HepG2 (cell line): ENCODE measurements at regions not wholly inside any gene's neighbourhood (a gene's known extent, or its start where the extent isn't known, plus 50 kb on each side); places are given as distances from the start of the nearest gene placed in this dataset.

ENCODE experiments used
- ATAC-seq: fragments of 200-7000 bp; cut with Tn5 transposase; 3 replicates; pipeline ENCODE4 v1.9.1; 2020; ENCODE audit warnings: mild to moderate bottlenecking, moderate library complexity
- BruUV-seq: library from RNA; stranded (reverse); fragments of 400-500 nt; replicated peaks from 2 replicates; lab custom pipeline; 2021; lab: Mats Ljungman, UMichigan
- CTCF ChIA-PET: fragments of 300-600 bp; formaldehyde crosslinking; extraction: SDS; loops from one replicate; lab custom pipeline; 2021; ENCODE audit warnings: low total read pairs, inconsistent platforms, low intra/inter-chr PET ratio; lab: Yijun Ruan, JAX
- POLR2A ChIA-PET: fragments of 350-600 bp; sonication (Branson Sonifier 250); formaldehyde crosslinking; loops from one replicate; lab custom pipeline; 2020; ENCODE audit warnings: antibody characterized with exemption, inconsistent platforms; lab: Yijun Ruan, JAX
- DNase-seq: peaks from one replicate; pipeline ENCODE4 v3.0.0-alpha.2; 2015; ENCODE audit warnings: low spot score
- FAIRE-seq: peaks from 3 replicates; lab custom pipeline; 2011; peaks lifted over from hg19 to GRCh38; lab: Jason Lieb, UNC
- H2AFZ ChIP-seq: one replicate; pipeline ENCODE4 v1.6.1; 2011; ENCODE audit warnings: low read length, inconsistent platforms
- H3K27ac ChIP-seq: fragments of 300-600 bp; 3 replicates; pipeline ENCODE4 v1.8.0; 2011; ENCODE audit warnings: mixed run types, mild to moderate bottlenecking, mixed read lengths, low read length, inconsistent platforms; ENCODE audit not compliant: insufficient read depth; ENCODE audit errors: extremely low read length
- H3K27me3 ChIP-seq, 2 experiments: fragments of 200-600 bp in 1 of 2; 2 replicates in 1 of 2; 3 replicates in 1 of 2; pipeline versions ENCODE4 v1.6.0 to v1.8.0; 2011; ENCODE audit warnings: low read length in 2 of 2, mild to moderate bottlenecking in 2 of 2, moderate library complexity in 2 of 2, inconsistent platforms in 1 of 2; ENCODE audit not compliant: insufficient read depth in 2 of 2, control insufficient read depth in 1 of 2
- H3K36me3 ChIP-seq, 2 experiments: fragments of 200-600 bp in 1 of 2; replicated peaks in 1 of 2; 2 replicates in 1 of 2; 3 replicates in 1 of 2; pipeline versions ENCODE4 v1.5.1 to v1.8.0; 2011; ENCODE audit warnings: low read length in 2 of 2, inconsistent platforms in 1 of 2; ENCODE audit not compliant: insufficient read depth in 2 of 2, control insufficient read depth in 1 of 2
- H3K4me1 ChIP-seq: 2 replicates; pipeline ENCODE4 v1.5.1; 2012; ENCODE audit warnings: low read length, inconsistent platforms; ENCODE audit not compliant: insufficient read depth
- H3K4me2 ChIP-seq: 2 replicates; pipeline ENCODE4 v1.6.0; 2011; ENCODE audit warnings: low read depth, low read length, inconsistent platforms
- H3K4me3 ChIP-seq, 3 experiments: fragments of 200-600 bp in 1 of 3; sonication (generic), shearing (Covaris generic) in 1 of 3; replicated peaks in 1 of 3; 2 replicates each; pipeline ENCODE4 v1.5.1; 2011 to 2016; ENCODE audit warnings: low read length in 3 of 3, inconsistent platforms in 2 of 3, low read depth in 2 of 3, mild to moderate bottlenecking in 2 of 3, control low read depth in 1 of 3, mixed read lengths in 1 of 3; ENCODE audit not compliant: insufficient read depth in 1 of 3
- H3K79me2 ChIP-seq: one replicate; pipeline ENCODE4 v1.6.1; 2011; ENCODE audit warnings: low read length, inconsistent platforms; ENCODE audit not compliant: insufficient read depth
- H3K9ac ChIP-seq: 2 replicates; pipeline ENCODE4 v1.6.0; 2011; ENCODE audit warnings: mild to moderate bottlenecking, low read depth, low read length, inconsistent platforms; ENCODE audit not compliant: insufficient read depth
- H3K9me3 ChIP-seq: 2 replicates; pipeline ENCODE4 v1.5.1; 2012; ENCODE audit warnings: mild to moderate bottlenecking, low read length
- H4K20me1 ChIP-seq: 2 replicates; pipeline ENCODE4 v1.6.0; 2011; ENCODE audit warnings: inconsistent platforms, mild to moderate bottlenecking, low read length, moderate library complexity; ENCODE audit not compliant: insufficient read depth
- ATF7 ChIP-seq, 2 experiments: fragments of 450-650 bp in 1 of 2; sonication (generic) in 1 of 2; formaldehyde crosslinking in 1 of 2; IDR thresholded peaks; 2 replicates each; pipeline versions ENCODE4 v1.4.0 to v1.6.1; 2016 to 2020; ENCODE audit warnings: antibody characterized with exemption in 1 of 2, mild to moderate bottlenecking in 1 of 2, missing genetic modification reagents in 1 of 2
- CTCF ChIP-seq: sonication (generic); formaldehyde crosslinking; IDR thresholded peaks from 2 replicates; pipeline ENCODE4 v1.5.0; 2020; ENCODE audit warnings: mild to moderate bottlenecking, missing genetic modification reagents, moderate library complexity
- DMAP1 ChIP-seq: IDR thresholded peaks from 2 replicates; pipeline ENCODE4 v1.6.1; 2016
- ISL2 ChIP-seq: sonication (generic); formaldehyde crosslinking; IDR thresholded peaks from 2 replicates; pipeline ENCODE4 v1.5.0; 2020; ENCODE audit warnings: missing genetic modification reagents
- KAT7 ChIP-seq: IDR thresholded peaks from 2 replicates; pipeline ENCODE4 v1.6.1; 2018; ENCODE audit warnings: borderline replicate concordance, missing compliant biosample characterization
- MAZ ChIP-seq, 2 experiments: sonication (generic) in 1 of 2; formaldehyde crosslinking in 1 of 2; IDR thresholded peaks; 2 replicates each; pipeline versions ENCODE4 v1.5.0 to v1.6.1; 2012 to 2020; ENCODE audit warnings: low read depth in 2 of 2, mild to moderate bottlenecking in 2 of 2, borderline replicate concordance in 1 of 2, improper control_type of control experiment in 1 of 2, low read length in 1 of 2, missing genetic modification reagents in 1 of 2, moderate library complexity in 1 of 2
- SP1 ChIP-seq, 2 experiments: fragments of 450-650 bp in 1 of 2; sonication (generic) in 1 of 2; formaldehyde crosslinking in 1 of 2; IDR thresholded peaks; 2 replicates each; pipeline versions ENCODE4 v1.4.0 to v1.6.1; 2016 to 2020; ENCODE audit warnings: missing genetic modification reagents in 1 of 2
- ZNF121 ChIP-seq: sonication (generic); formaldehyde crosslinking; IDR thresholded peaks from 2 replicates; pipeline ENCODE4 v1.5.0; 2020; ENCODE audit warnings: mild to moderate bottlenecking, missing genetic modification reagents
- ZNF800 ChIP-seq: sonication (generic); formaldehyde crosslinking; IDR thresholded peaks from 2 replicates; pipeline ENCODE4 v1.4.0; 2020; ENCODE audit warnings: missing genetic modification reagents
- WGBS: methylation state at CpG from one replicate; pipeline ENCODE4 v1.1.6; 2017; ENCODE audit warnings: low lambda C conversion rate; 5-methylcytosine and 5-hydroxymethylcytosine counted together
- in situ Hi-C: cut with HindIII; loops from 2 replicates; pipeline ENCODE4 v1.10.0; 2017; ENCODE audit warnings: low pct_unique_long_range_greater_than_20kb; ENCODE audit not compliant: extremely low pct_ligation_motif_present
- intact Hi-C: fragments of 100-400 bp; cut with micrococcal nuclease; formaldehyde crosslinking; loops from one replicate; pipeline ENCODE4 v1.10.0; 2022; ENCODE audit not compliant: unreplicated experiment

GRCh38 chr12:127628645-127629044, 638.3 kb upstream of the TMEM132C start (continued):
- no peak for TF ChIP-seq ZNF800
- TF ChIP-seq SP1 (IDR thresholded peaks at IDR 0.05): no peak
- TF ChIP-seq SP1 (CRISPR knock-in tag; IDR thresholded peaks at IDR 0.05): no peak
- TF ChIP-seq ATF7 (IDR thresholded peaks at IDR 0.05): no peak
- no peak for TF ChIP-seq ATF7 (CRISPR knock-in tag; IDR thresholded peaks at IDR 0.05)

- no TSS peak for BruUV-seq
- TF ChIP-seq ISL2 (CRISPR knock-in tag) (no peak), ZNF121 (CRISPR knock-in tag) (no peak), CTCF (CRISPR knock-in tag) (no peak), DMAP1 (CRISPR knock-in tag) (no peak), MAZ (IDR thresholded peaks at IDR 0.05; ENCODE audit: borderline replicate concordance, low read depth, low read length) (no peak), MAZ (CRISPR knock-in tag; IDR thresholded peaks at IDR 0.05; ENCODE audit: low read depth) (no peak), KAT7 (CRISPR knock-in tag) (no peak)
- intact Hi-C loops: no loop called here
- ATAC-seq (no peak), FAIRE-seq (no peak), DNase-seq (no peak)
- Histone ChIP-seq H3K27me3 (no peaks in the 10 kb centered on the region), H4K20me1 (no peaks in the 10 kb centered on the region), H3K9ac (no peak overlapping the region), H3K9me3 (peaks cover 5% of the 10 kb centered on the region; the same call in 1 of the 2 replicates), H3K4me3 (no peak overlapping the region), H3K4me1 (no peaks in the 10 kb centered on the region), H3K4me2 (no peak overlapping the region), H3K27ac (no peak overlapping the region), H3K79me2 (no peaks in the 10 kb centered on the region), H2AFZ (no peak overlapping the region), H3K36me3 (no peaks in the 10 kb centered on the region)
- POLR2A ChIA-PET: no interaction called here
- 3% methylated on average over 10 of the region's 10 CpGs for WGBS
- in situ Hi-C loops: no loop called here
- CTCF ChIA-PET: no interaction called here
Observed at GRCh38 chr12:127629066-127629820, 637.7 kb upstream of the TMEM132C start.
